ENCODE measurements at regions not wholly inside any gene's neighbourhood (a gene's known extent, or its start where the extent isn't known, plus 50 kb on each side); places are given as distances from the start of the nearest gene placed in this dataset.

DNA sequence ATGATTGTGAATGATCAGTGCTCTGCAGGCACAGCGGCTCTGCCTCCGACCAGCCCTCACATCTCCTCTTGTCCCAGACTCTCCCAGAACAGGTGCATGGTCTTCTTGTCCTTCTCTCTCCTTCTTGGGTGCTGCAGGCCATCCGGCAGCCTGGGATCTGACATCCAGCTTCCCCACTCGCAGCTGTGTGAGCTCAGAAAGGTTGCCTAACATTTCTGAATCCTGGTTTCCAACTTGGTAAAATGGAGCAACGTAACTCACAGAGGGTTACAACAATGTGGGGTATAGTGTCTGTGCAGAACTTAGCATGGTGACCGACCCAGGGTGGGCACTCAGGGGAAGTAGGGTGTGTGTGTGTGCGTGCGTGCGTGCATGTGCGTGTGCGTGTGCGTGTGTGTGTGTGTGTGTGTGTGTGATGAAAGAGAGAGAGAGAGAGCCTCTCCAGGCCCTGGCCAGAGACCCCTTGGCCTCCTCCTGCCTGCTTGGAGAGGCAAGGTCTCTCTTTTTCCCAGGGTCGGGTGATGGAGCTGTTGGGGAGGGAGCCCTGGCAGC lies 110.1 kb downstream of the SNX5 start:
- no peak for DNase-seq (ENCODE audit: low spot score)

DNA sequence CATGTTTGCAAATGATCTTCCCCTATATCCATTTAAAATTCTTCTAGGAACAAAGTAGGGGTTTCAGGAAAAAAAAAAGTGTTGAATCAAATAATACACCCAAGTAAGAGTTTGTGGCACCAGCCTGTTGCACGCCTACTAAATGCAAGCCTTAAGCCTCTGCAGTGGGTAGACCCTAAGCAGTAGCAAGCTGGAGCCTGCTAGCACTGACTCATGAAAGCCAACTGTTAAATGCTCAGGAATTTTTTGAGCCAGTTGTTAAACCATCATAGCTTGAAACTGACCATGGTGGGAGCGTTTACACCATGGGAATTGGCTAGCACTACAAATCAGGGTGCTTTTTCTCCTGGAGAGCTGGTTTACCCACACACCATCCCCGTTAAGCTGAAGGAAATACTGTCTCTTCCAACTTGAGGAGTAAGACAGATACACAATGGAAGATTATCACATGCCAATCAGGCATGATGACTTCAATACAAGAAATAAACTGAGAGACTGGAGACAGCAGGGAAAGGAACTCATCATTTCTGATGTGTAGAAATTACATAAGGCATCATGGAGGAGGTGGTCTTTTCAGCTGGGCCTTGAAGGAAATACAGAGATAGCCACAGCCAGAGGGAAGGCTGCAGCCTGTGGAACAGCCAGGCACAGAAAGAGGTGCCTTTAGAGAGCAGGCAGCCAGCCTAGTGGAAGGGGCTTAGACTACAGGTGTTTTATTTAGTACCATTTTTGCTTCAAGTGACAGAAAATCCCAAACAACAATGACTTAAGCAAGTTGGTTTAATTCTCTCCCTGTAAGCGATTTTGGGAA lies 110.8 kb downstream of the SNX5 start:
- DNase-seq (ENCODE audit: low spot score) = no peak

DNA sequence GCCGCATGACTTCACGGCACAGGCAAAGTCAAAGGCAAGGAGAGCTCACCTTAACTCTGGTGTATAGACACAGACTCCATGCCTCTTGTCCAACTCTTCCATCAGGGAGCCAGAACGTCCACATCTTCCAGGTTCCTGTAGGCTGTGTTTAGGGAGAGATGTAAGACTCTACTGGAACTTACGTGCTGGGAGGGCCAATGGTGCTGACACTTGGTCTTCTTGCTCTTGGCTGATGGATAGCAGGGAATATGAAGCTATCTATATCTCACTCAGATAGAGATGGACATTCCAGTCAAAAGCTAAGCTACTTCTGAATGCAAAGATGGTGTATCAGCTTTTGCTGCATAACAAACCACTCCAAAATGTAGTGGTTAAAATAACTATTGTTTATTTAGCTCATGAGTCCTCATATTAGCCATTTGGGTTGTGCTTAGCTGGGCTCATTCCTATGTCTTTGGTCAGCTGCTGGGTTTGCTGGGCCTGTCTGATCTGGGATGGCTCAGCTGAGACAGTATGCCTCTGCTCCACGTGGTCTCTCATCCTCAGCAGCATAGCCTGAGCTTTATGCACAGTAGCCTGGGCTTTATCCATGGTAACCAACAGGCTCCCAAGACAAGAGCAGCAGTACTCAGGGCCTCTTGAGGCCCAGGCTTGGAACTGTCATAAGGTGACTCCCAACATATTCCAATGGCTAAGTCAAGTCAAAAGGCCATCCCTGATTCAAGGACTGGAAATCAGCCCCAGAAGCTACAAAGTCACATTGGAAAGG lies 111.6 kb downstream of the SNX5 start:
- DNase-seq (ENCODE audit: low spot score) = no peak

DNA sequence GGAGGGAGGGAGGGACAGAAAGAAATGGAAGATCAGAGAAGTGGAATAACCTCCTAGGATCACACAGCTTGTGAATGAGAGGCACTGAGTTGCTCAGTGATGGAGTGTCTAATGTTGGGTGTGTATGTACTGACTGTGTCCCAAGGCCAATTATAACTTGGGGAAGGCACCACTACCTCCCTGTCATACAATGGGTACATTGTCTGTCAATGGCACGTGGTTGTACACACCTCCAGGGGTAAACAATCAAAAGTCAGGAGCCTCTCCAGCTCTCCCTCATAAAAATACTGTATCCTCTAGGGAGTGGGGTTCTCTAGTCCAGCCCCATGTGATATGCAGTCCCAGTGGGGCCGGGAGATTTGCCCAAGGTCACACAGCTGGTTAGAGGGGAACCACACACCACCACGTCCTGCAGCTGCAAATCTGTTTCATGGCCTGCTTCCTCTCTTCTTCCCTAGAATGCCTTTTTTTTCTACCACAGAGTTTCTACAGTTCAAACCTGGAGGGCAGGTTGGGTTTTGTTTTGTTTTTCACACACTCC lies 112.5 kb downstream of the SNX5 start:
- peak; percentile 96 for DNase-seq (ENCODE audit: low spot score)

DNA sequence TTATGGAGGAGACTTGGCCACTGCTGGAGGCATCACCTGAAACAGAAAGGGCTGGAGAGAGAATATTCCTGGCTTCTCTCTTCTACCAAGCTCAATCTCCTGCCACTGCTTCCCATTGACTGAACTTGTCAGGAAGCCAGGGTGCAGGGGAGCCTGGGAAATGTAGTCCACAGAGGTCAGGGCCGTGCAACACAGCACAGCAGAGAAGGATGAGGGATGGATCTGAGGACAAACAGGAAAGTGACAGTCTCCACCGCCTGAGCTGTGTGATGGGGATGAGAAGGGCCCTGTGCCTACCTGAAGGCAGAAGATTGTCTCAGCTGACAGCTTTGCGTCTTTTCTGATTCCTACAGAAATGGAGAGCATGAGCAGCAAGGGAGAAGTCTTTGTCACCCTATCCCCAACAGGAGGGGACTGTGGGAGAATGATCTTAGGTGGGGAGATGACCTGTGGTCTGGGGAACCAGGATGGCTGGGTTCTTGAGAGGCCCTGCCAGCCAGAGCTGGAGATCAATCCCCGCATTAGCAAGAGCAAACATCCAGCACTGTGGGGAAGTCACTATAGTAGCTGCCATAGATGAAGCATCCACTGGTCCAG lies 114.2 kb downstream of the SNX5 start:
- peak; percentile 65 for DNase-seq (ENCODE audit: low spot score)

DNA sequence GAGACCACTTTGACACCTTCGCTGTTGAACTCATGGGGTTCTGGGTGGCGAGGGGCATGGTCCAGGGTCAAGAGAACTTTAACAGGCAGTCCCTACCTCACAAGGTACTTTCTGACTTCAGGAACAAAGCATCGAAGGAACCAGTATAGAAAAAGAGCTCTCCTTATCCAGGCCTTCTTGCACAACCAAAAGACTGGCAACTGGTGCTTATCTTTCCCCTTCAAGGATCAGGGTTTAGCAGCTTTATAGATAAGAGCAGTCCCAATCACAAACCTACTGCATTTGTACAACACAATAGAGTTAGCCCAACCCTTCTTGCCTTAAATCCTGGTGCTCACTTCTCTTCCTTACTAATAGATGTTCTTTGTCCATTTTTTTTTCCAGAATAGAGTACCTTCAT lies 116.3 kb downstream of the SNX5 start:
- DNase-seq (ENCODE audit: low spot score) = no peak

DNA sequence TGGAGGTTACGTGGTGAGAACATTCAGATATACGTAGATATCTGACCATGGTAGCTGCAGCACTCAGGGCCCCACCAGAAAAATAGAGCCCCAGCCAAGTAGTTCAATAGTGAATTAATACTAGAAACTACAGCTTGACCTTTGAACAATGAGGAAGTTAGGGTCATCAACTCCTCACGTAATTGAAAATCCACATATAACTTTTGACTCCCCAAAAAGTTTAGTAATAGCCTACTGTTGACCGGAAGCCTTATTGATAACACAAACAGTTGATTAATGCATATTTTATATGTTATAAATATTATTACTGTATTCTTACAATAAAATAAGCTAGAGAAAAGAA lies 117.9 kb downstream of the SNX5 start:
- DNase-seq (ENCODE audit: low spot score) = no peak

DNA sequence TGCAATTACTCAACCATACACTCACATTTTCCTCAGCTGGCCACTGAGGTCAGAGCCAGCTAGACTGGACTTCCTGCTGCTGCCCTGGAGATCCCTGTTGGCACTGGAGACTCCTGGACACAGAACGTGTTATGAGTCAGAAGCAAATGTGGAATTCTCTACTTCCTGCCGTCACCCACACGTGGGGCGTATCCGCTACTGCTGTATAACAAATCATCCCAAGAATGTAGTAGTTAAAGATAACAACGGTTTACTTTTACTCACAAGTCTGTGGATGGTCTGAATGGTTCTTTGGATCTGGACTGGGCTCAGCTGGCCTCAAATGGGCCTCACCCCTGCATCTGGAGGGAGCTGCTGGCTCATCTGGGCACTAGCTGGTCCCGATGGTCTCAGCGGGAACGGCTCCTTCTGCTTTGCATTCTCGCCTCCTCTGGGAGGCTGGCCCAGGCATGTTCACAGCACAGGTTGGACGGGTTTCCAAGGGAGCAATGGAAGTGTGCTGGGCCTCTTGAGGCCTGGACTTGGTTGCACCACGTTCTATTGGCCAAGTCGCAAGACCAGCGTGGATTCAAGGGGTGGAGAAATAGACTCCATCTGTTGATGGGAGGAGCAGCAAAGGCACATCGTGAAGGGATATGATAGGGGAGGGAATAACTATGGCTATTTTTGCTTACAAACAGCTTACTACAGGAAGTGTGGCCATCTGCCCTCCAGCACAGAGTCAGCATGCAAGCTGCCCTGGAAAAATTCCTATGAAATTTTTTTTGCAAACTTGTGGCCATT lies 118.5 kb downstream of the SNX5 start:
- no peak for DNase-seq (ENCODE audit: low spot score)

DNA sequence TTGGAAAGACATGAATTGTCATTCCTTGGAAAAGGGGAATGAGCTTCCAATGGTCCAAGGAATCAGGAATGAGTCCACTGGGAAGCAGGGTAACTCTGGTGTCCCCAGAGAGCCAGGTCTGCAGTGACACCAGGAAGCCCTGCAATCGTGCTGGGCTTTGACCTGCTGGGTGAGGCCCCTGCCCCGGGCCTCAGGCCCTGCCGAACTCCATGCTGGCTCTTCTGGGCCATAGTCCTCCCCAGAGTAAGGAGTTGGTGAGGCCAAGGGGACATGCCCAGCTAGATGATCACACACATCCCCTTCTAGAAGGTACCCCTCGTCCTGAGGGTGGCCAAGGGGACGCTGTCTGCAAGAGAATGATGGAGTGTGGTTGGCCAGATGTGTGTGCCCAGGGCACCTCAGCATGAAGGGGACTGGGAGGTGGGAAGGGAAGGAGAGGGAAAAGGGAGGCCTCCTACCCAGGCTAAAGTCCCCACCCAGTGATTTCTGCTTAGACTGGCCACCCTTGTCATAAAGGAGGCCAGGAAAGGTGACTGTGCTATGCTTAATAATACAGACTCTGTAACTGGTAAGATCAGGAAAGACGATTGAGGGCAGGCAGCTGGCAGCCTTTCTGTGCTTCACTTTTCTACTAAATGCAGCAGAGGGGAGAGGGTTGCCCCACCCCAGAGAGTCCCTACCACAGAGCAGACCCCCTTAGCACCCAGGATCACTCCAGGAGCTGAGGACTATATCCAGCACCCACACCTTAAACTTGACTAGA lies 119.3 kb downstream of the SNX5 start:
- no peak for DNase-seq (ENCODE audit: low spot score)

DNA sequence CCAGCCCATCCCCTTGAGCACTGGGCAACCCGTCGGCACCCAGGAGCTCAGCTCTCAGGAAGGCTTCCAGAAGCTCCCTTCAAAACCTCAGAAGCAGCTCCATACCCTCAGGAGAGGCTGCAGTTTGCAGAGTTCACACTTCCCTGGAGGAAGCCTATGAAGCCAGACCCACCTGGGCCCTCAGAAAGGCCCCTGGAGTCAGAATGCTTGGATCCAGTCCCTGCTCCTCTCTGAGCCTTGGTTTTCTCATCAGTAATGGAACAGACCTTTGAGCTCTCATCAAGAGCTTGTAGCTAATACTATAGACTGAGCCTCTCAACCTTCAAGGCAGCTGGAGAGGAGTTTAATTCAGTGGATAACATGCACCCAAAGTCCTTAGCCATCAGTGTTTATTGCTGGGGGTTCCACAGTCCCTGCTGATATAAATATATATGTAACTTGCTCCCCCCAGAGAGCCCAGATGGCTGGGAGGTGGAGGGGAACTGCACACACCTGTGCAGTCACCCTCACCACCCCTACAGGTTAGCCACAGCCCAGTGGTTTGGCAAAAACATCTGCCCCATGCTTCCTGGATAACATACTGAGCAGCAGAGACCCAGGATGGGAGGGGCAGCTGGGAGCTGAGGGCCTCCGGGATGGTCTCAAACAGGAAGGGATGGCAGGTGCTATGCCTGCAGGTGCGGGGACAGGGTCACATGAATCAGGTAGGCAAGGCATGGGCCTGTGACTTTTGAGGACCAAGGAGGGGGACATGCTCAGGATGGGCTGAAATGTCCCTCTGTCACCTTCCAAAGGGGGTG lies 120.1 kb downstream of the SNX5 start:
- DNase-seq (ENCODE audit: low spot score) = peak; percentile 75

DNA sequence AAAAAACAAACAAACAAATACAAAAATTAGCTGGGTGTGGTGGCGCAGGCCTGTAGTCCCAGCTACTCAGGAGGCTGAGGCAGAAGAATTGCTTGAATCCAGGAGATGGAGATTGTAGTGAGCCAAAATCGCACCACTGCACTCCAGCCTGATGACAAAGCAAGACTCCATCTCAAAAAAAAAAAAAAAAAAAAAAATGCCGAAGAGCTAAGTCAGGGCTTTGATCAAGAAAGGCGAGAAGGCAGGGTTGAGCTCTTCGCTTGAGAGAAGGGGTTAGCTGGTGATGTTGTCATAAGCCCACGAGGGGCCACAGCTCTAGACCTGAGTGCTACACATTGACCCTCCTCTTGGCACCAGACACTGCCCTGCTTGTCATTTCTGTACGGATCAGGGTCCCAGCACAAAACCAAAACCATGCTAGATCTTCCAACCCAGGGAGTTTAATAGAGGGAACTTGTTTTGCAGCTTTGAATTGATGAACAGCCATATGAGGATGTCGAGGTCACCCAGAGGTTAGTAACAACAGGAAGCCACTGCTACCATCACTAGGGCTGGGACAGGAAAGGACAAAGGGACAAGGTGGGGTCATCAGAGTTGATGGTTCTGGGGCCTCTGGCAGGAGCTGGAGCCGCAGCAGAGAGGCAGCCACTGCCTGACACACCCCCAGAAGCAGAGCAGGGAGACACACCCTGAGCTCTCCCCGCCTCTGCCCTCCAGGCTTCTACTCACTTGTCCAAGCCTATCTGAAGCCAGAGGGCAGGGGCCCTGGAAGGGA lies 122.7 kb downstream of the SNX5 start:
- DNase-seq (ENCODE audit: low spot score) = peak; percentile 66

DNA sequence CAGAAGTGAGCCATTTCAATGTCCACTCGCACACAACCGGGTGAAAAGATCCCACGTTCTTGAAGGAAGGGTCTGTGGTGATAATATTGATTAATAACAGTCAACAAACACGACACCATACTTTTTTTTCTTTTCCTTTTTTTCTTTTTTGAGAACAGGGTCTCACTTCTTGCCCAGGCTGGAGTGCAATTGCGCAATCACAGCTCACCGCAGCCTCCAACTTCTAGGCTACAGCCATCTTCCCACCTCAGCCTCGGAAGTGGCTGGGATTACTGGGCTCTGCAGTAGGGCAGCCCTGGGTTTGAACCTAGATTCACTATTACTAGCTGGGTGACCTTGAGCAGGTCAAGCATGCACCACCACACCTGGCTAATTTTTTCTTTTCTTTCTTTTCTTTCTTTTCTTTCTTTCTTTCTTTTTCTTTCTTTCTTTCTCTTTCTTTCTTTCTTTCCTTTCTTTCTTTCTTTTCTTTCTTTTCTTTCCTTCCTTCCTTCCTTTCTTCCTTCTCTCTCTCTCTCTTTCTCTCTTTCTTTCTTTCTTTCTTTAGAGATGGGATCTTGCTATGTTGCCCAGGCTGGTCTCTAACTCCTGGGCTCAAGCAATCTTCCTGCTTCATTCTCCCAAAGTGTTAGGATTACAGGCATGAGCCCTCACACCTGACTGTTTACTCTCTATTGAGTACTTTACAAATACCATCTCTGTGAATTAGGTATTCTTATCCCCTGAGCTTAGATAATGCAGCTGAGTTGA lies 123.9 kb downstream of the SNX5 start:
- no peak for DNase-seq (ENCODE audit: low spot score)

DNA sequence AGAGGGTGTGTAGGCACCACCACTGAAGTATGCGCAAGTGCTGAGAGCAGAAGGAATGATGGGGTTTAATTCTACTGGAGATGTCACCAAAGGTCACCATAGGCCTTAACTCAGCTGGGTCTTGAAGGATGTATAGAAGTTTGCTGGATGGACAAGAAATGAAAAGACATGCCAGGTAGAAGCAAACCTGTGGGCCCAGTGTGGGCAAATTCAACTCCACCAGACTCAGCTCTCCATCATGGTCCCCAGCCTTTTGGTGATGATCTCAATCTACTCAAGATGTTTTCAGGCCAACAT lies 124.5 kb downstream of the SNX5 start:
- no peak for DNase-seq (ENCODE audit: low spot score)

DNA sequence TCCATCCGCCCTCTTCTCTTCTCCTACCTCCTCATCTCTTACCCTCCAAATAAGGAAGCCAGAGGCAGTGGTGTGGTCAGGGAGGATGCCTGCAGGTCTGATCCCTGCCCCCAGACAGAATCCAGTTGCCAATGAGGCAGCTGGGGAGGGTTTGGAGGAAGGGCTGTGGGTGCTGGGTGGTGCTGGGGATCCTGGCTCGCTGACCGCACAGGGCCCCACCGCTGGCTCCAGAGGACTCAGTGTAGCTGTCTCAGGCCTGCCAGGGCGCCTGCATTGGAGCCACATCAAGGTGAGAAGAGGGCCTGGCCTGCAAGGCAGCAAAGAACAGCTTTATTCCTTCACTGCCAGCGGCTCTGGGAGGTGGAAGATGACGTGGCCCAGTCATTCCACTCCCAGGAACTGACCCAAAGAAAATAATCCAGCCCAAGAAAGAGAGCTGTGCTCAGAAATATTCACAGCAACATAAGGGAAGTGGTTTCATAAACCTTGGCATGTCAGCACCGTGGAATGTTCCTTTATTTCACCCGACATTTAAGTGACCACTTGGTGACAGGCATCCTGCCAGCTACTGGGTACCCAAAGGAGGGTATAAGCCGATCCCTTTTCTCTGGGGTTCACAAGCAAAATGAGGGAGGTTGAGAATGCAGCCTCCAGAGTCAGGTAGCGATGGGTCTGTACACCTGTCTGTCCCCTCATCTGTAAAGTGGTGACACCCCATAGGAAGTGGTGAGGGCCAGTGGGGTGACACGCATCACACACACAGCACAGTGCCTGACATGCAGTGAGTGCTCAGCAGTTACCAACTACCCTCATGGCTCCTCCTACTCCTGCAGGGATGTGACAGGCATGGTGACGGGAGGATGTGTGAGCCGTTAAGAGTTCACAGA lies 125.1 kb downstream of the SNX5 start:
- DNase-seq (ENCODE audit: low spot score) = peak; percentile 90

DNA sequence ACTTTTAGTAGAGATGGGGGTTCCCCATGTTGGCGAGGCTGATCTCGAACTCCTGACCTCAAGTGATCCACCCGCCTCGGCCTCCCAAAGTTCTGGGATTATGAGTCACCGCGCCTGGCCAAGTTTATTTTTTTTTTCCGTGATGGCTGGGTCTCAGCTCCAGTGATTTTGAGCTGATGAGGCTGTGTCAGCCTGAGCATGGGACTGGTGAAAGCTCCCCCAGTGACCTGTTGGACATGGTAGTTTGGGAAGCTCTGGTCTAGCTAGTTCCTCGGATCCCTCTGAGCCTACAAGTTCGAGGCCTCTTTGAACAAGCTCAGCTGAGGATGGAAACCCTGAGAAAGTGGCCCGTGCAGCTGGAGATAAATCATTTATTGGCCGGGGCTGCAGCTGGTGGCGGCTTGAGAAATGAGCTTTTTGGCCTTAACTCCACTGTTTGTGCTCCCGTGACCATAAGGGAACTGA lies 126.8 kb downstream of the SNX5 start:
- DNase-seq (ENCODE audit: low spot score) = no peak

DNA sequence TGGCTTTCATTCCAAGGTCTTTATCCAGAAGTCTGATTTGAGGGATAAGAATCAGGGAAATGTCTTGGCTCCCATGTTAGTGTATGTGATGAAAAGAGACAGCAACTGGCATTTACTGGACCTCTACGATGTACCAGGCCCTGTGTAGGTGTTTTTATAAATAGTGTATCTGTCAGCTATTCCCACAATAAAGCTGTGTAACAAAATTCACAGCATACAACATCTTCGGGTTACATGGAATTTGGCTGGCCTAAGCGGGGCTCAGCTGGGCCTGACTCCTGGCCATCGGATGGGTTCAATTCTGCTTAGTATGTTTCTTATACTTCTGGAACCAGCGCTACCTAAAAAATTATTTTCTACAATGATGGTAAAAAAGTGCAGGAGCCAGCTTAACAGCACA lies 128.2 kb downstream of the SNX5 start:
- no peak for DNase-seq (ENCODE audit: low spot score)

DNA sequence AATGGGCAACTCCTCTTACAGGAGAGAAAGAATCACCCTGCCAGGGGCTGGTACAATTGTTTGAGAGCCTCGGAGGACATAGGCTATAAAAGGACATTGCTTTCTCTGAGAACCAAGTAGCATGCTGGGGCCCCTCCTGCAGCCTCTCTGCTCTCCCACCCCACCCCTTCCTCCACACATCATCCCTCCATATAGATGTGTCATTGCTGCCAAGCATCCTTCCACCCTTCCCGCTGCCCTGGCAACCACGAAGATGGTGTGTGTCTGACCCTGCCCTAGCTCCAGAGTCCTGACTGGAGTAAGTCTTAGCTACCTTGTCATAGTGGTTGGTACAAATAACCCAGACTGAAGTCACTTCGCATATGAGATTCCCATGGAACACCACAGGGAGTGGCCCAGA lies 129.7 kb downstream of the SNX5 start:
- DNase-seq (ENCODE audit: low spot score) = no peak

DNA sequence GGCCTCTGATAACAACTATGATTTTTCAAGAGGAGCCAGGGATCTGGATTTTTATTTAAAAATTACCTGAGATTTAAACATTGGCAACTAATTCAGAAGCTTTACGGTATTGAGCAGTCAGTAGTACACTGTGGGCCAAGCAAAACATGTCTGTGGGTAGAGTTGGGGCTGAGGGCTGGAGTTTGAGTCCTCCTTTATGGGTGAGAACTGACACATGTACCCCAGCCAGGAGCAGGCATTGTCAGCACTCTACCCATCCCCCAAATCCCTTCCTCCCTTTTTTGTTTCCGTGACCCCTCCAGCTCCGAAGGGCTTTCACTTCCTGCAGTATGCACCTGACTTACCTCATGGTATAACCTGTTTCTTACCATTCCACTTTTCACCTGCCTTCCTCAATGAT lies 131.4 kb downstream of the SNX5 start:
- DNase-seq (ENCODE audit: low spot score) = no peak

All from SW480 (cell line).